Fibroblast of skin of right biceps (primary cell): ENCODE measurements at regions not wholly inside any gene's neighbourhood (a gene's known extent, or its start where the extent isn't known, plus 50 kb on each side); places are given as distances from the start of the nearest gene placed in this dataset.

ENCODE experiments used
- DNase-seq: peaks from one replicate; pipeline ENCODE4 v3.0.0-alpha.2; 2013

- peak; percentile 39 for DNase-seq
Measured at GRCh38 chr20:24100370-24101011, 111.9 kb upstream of the GGTLC1 start.

GRCh38 chr20:24098886-24099285 lies 110.3 kb upstream of the GGTLC1 start:
- peak; percentile 77 for DNase-seq

- no peak for DNase-seq
Measured at GRCh38 chr20:24097506-24098245, 109.1 kb upstream of the GGTLC1 start.

- no peak for DNase-seq
Measured at GRCh38 chr20:24096864-24097450, 108.4 kb upstream of the GGTLC1 start.

GRCh38 chr20:24096264-24096663 lies 107.7 kb upstream of the GGTLC1 start:
- no peak for DNase-seq

GRCh38 chr20:24095756-24096155 lies 107.2 kb upstream of the GGTLC1 start:
- DNase-seq: no peak

- no peak for DNase-seq
Measured at GRCh38 chr20:24095303-24095702, 106.7 kb upstream of the GGTLC1 start.

GRCh38 chr20:24089576-24089975 lies 101.0 kb upstream of the GGTLC1 start:
- no peak for DNase-seq

- DNase-seq: no peak
Measured at GRCh38 chr20:24086121-24086520, 97.5 kb upstream of the GGTLC1 start.

- DNase-seq: no peak
Measured at GRCh38 chr20:24084281-24084680, 95.7 kb upstream of the GGTLC1 start.

GRCh38 chr20:24081077-24081476 lies 92.5 kb upstream of the GGTLC1 start:
- DNase-seq: no peak

- no peak for DNase-seq
Measured at GRCh38 chr20:24079661-24080412, 91.3 kb upstream of the GGTLC1 start.

- no peak for DNase-seq
Measured at GRCh38 chr20:24077145-24077544, 88.6 kb upstream of the GGTLC1 start.

- no peak for DNase-seq
Measured at GRCh38 chr20:24070679-24071078, 82.1 kb upstream of the GGTLC1 start.

- no peak for DNase-seq
Measured at GRCh38 chr20:24066076-24066700, 77.6 kb upstream of the GGTLC1 start.

- no peak for DNase-seq
Measured at GRCh38 chr20:24064915-24065314, 76.3 kb upstream of the GGTLC1 start.

GRCh38 chr20:24064092-24064491 lies 75.5 kb upstream of the GGTLC1 start:
- no peak for DNase-seq

- no peak for DNase-seq
Measured at GRCh38 chr20:24063100-24063499, 74.5 kb upstream of the GGTLC1 start.

GRCh38 chr20:24060851-24061590 lies 72.4 kb upstream of the GGTLC1 start:
- DNase-seq: no peak

GRCh38 chr20:24059174-24059573 lies 70.6 kb upstream of the GGTLC1 start:
- DNase-seq: no peak

- no peak for DNase-seq
Measured at GRCh38 chr20:24056491-24056890, 67.9 kb upstream of the GGTLC1 start.

GRCh38 chr20:24052599-24053275 lies 64.2 kb upstream of the GGTLC1 start:
- no peak for DNase-seq
